HPDE6-E6E7 (cell line): ENCODE measurements at regions not wholly inside any gene's neighbourhood (a gene's known extent, or its start where the extent isn't known, plus 50 kb on each side); places are given as distances from the start of the nearest gene placed in this dataset.

Experiments used
- DNase-seq: peaks from one replicate; pipeline ENCODE4 v3.0.0; 2011; ENCODE audit warnings: missing footprints; ENCODE audit errors: extremely low spot score

GRCh38 chr3:159532577-159532976 lies 456.1 kb upstream of the IL12A start:
- DNase-seq, result no peak

- DNase-seq, result no peak
Observed at GRCh38 chr3:159534496-159534895, 454.1 kb upstream of the IL12A start.

GRCh38 chr3:159536876-159537275 lies 451.8 kb upstream of the IL12A start:
- DNase-seq, result no peak

GRCh38 chr3:159538507-159538906 lies 450.1 kb upstream of the IL12A start:
- no peak for DNase-seq

GRCh38 chr3:159540882-159541495 lies 447.6 kb upstream of the IL12A start:
- no peak for DNase-seq

- peak; percentile 35 for DNase-seq
Observed at GRCh38 chr3:159548675-159549335, 439.8 kb upstream of the IL12A start.

- no peak for DNase-seq
Observed at GRCh38 chr3:159555205-159555604, 433.4 kb upstream of the IL12A start.

- DNase-seq, result no peak
Observed at GRCh38 chr3:159559771-159560170, 428.9 kb upstream of the IL12A start.

- DNase-seq, result no peak
Observed at GRCh38 chr3:159560214-159560979, 428.2 kb upstream of the IL12A start.

GRCh38 chr3:159565313-159565712 lies 423.3 kb upstream of the IL12A start:
- no peak for DNase-seq

GRCh38 chr3:159583662-159584061 lies 405.0 kb upstream of the IL12A start:
- no peak for DNase-seq

GRCh38 chr3:159584421-159584820 lies 404.2 kb upstream of the IL12A start:
- no peak for DNase-seq

- DNase-seq, result peak; percentile 17
Observed at GRCh38 chr3:159586571-159587202, 401.9 kb upstream of the IL12A start.

- no peak for DNase-seq
Observed at GRCh38 chr3:159593927-159594605, 394.6 kb upstream of the IL12A start.

GRCh38 chr3:159600291-159600690 lies 388.3 kb upstream of the IL12A start:
- DNase-seq, result no peak

- DNase-seq, result no peak
Observed at GRCh38 chr3:159604151-159604581, 384.5 kb upstream of the IL12A start.

GRCh38 chr3:159605101-159605500 lies 383.5 kb upstream of the IL12A start:
- DNase-seq, result no peak

- DNase-seq, result no peak
Observed at GRCh38 chr3:159605776-159606175, 382.9 kb upstream of the IL12A start.

- no peak for DNase-seq
Observed at GRCh38 chr3:159607856-159608255, 380.8 kb upstream of the IL12A start.

- no peak for DNase-seq
Observed at GRCh38 chr3:159608311-159608710, 380.3 kb upstream of the IL12A start.

GRCh38 chr3:159609625-159610024 lies 379.0 kb upstream of the IL12A start:
- DNase-seq, result no peak
